ENCODE measurements at regions not wholly inside any gene's neighbourhood (a gene's known extent, or its start where the extent isn't known, plus 50 kb on each side); places are given as distances from the start of the nearest gene placed in this dataset.
A peak's percentile ranks its signal among the peaks of the same experiment; 100 is the strongest.

DNA sequence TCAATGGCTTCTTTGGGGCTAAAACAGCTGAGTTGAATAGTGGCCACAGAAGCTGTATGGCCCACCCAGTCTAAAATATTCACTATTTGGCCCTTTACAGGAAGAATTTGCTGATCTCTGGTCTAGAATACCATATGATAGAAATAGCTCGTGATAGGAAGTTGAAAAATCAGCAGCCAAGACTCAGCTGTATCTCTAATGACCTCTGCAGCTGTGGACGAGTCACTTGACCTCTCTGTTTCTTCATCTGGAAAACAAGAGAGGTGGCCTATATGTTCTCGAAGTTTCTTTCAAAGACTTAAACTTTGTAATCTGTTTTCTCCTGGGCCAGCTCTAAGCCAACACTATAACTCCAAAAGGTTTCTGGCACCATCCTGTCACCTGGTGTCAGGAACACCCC lies 129.2 kb downstream of the ZBTB18 start:
- H3K4me3 ChIP-seq = no peak overlapping the region
- H3K9me3 ChIP-seq = no peaks in the 10 kb centered on the region
- DNase-seq (no peak), ATAC-seq (peak in 1 of 4 donors; percentile 42)
- H3K27ac ChIP-seq = no peak overlapping the region
- TF ChIP-seq, protein P1, sequence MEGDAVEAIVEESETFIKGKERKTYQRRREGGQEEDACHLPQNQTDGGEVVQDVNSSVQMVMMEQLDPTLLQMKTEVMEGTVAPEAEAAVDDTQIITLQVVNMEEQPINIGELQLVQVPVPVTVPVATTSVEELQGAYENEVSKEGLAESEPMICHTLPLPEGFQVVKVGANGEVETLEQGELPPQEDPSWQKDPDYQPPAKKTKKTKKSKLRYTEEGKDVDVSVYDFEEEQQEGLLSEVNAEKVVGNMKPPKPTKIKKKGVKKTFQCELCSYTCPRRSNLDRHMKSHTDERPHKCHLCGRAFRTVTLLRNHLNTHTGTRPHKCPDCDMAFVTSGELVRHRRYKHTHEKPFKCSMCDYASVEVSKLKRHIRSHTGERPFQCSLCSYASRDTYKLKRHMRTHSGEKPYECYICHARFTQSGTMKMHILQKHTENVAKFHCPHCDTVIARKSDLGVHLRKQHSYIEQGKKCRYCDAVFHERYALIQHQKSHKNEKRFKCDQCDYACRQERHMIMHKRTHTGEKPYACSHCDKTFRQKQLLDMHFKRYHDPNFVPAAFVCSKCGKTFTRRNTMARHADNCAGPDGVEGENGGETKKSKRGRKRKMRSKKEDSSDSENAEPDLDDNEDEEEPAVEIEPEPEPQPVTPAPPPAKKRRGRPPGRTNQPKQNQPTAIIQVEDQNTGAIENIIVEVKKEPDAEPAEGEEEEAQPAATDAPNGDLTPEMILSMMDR (IDR thresholded peaks at IDR 0.05) = no peak
- TF ChIP-seq POLR2A (IDR thresholded peaks at IDR 0.05) = no peak
- intact Hi-C loops (cut with DNase I) = no loop called here
- H3K4me1 ChIP-seq = no peaks in the 10 kb centered on the region
- WGBS, 4 donors = 49 to 66% (median 60%) methylated on average over 3 of the region's 3 CpGs
- no peaks in the 10 kb centered on the region for H3K36me3 ChIP-seq
- no peaks in the 10 kb centered on the region for H3K27me3 ChIP-seq

DNA sequence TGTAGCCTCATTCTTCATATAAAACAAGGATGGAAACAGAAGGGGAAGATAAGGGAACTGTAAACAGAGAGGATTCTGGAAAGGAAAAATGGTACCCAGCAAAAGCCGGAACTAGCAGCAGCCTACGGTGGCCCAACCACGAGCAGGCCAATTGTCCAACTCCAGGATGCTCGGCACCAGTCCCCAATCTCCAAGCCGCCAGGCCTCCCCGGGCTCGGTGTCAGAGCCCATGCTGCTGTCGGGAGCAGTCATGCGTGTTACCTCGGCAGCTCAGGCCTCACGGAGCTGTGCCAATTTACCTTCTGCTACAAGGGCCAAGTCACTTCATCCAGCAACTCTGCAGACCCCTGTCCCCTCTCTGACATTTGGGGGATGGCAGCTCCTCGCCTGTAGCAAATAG lies 130.8 kb downstream of the ZBTB18 start:
- WGBS, 4 donors = 90 to 95% (median 94%) methylated on average over 9 to 12 of the region's 12 CpGs
- no peak for DNase-seq
- H3K36me3 ChIP-seq = no peaks in the 10 kb centered on the region
- ATAC-seq = no peak
- H3K27me3 ChIP-seq = no peaks in the 10 kb centered on the region
- no peaks in the 10 kb centered on the region for H3K4me1 ChIP-seq
- TF ChIP-seq, protein P1 (IDR thresholded peaks at IDR 0.05) = no peak
- TF ChIP-seq POLR2A (IDR thresholded peaks at IDR 0.05) = no peak
- H3K4me3 ChIP-seq = no peak overlapping the region
- intact Hi-C loops (cut with DNase I) = no loop called here
- no peak overlapping the region for H3K27ac ChIP-seq
- H3K9me3 ChIP-seq = no peaks in the 10 kb centered on the region

DNA sequence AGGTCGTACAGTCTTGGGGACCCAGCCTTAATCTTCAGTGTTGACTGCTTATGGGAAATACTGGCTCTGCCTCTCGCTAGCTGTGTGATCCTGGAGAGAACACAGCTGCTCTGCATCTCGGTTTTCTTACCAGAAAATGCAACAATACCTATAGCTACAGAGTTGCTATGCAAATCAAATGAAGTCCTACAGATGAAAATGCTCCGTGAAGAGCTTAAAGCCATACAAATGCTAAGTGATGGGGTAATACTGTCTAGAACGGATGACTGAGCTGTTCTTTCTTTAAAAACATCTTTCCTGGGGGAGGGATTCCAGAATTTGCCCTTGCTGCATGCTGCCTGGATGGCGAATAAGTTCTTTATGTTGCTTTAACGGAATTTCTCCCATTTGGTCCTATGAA lies 132.0 kb downstream of the ZBTB18 start:
- Histone ChIP-seq H3K36me3 (no peaks in the 10 kb centered on the region), H3K4me1 (no peaks in the 10 kb centered on the region), H3K4me3 (no peak overlapping the region), H3K9me3 (no peaks in the 10 kb centered on the region), H3K27ac (no peak overlapping the region), H3K27me3 (no peaks in the 10 kb centered on the region)
- ATAC-seq = no peak
- TF ChIP-seq POLR2A (IDR thresholded peaks at IDR 0.05) = no peak
- TF ChIP-seq, protein P1 (IDR thresholded peaks at IDR 0.05) = no peak
- DNase-seq = no peak
- intact Hi-C loops (cut with DNase I) = no loop called here
- WGBS, 4 donors = 77 to 85% (median 84%) methylated on average over 7 of the region's 7 CpGs

DNA sequence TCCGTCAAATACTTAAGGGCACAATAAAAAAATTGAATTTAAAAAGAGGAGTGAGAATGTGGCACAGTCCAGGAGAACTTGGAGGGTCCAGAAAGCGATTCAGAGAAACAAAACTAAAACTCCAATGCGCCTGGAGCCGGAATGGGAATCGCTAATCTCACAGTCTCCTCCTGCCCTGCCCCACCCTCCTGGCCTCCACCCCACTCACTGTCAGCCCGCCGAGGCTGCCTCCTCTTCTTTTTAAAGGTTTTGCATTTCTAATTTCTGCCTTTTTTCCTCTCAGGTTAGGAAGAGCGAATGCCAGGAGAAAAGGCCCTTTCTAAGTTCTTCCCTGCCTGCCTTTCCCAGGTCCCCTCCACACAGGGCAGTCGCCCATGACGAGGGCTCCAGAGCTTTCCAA lies 135.3 kb downstream of the ZBTB18 start:
- no peak for TF ChIP-seq POLR2A (IDR thresholded peaks at IDR 0.05)
- TF ChIP-seq, protein P1 (IDR thresholded peaks at IDR 0.05) = no peak
- Histone ChIP-seq H3K4me1 (no peaks in the 10 kb centered on the region), H3K4me3 (no peak overlapping the region), H3K27me3 (no peaks in the 10 kb centered on the region), H3K27ac (no peak overlapping the region), H3K36me3 (no peaks in the 10 kb centered on the region), H3K9me3 (peaks cover 0 to 8% (median 0%) of the 10 kb centered on the region in 12 donors)
- 87 to 90% (median 89%) methylated on average over 10 of the region's 10 CpGs for WGBS, 4 donors
- intact Hi-C loops (cut with DNase I) = no loop called here
- ATAC-seq (no peak), DNase-seq (no peak)
